Fibroblast of lung (primary cell): ENCODE measurements at regions not wholly inside any gene's neighbourhood (a gene's known extent, or its start where the extent isn't known, plus 50 kb on each side); places are given as distances from the start of the nearest gene placed in this dataset.

Experiments used
- DNase-seq, 2 donors: peaks; one replicate each; pipeline versions ENCODE4 v3.0.0 to v3.0.0-alpha.2; 2010; ENCODE audit warnings: low read depth in 2 of 2
- H2AFZ ChIP-seq: 2 replicates; pipeline ENCODE4 v1.5.1; 2012; ENCODE audit warnings: low read length, control low read depth, inconsistent platforms
- H3K27ac ChIP-seq: 2 replicates; pipeline ENCODE4 v1.5.1; 2011; ENCODE audit warnings: low read length, control low read depth; ENCODE audit not compliant: insufficient read depth
- H3K27me3 ChIP-seq: 2 replicates; pipeline ENCODE4 v1.5.1; 2011; ENCODE audit warnings: mild to moderate bottlenecking, low read length; ENCODE audit not compliant: control insufficient read depth, insufficient read depth
- H3K36me3 ChIP-seq: 2 replicates; pipeline ENCODE4 v1.5.1; 2011; ENCODE audit warnings: low read length; ENCODE audit not compliant: control insufficient read depth, insufficient read depth
- H3K4me1 ChIP-seq: 2 replicates; pipeline ENCODE4 v1.5.1; 2011; ENCODE audit warnings: low read length; ENCODE audit not compliant: control insufficient read depth, insufficient read depth; ENCODE audit errors: extremely low read depth
- H3K4me2 ChIP-seq: 2 replicates; pipeline ENCODE4 v1.5.1; 2011; ENCODE audit warnings: low read length, control low read depth; ENCODE audit not compliant: insufficient read depth; ENCODE audit errors: extremely low read depth
- H3K4me3 ChIP-seq, 4 experiments: fragments of 200-600 bp in 1 of 4; sonication (generic) in 1 of 4; replicated peaks in 1 of 4; 2 replicates each; pipeline ENCODE4 v1.5.1; 2011 to 2016; ENCODE audit warnings: low read length in 4 of 4, low read depth in 3 of 4, mild to moderate bottlenecking in 3 of 4, control low read depth in 2 of 4, inconsistent platforms in 1 of 4, mixed read lengths in 1 of 4; ENCODE audit not compliant: insufficient read depth in 1 of 4; ENCODE audit errors: control extremely low read depth in 1 of 4
- H3K79me2 ChIP-seq: 2 replicates; pipeline ENCODE4 v1.5.1; 2012; ENCODE audit warnings: mild to moderate bottlenecking, low read length, inconsistent platforms; ENCODE audit not compliant: control insufficient read depth, insufficient read depth
- H3K9ac ChIP-seq: 2 replicates; pipeline ENCODE4 v1.5.1; 2011; ENCODE audit warnings: mild to moderate bottlenecking, low read length, control low read depth; ENCODE audit not compliant: insufficient read depth
- H3K9me3 ChIP-seq: 2 replicates; pipeline ENCODE4 v1.5.1; 2012; ENCODE audit warnings: low read depth, low read length; ENCODE audit not compliant: control insufficient read depth, insufficient read depth
- H4K20me1 ChIP-seq: 2 replicates; pipeline ENCODE4 v1.5.1; 2011; ENCODE audit warnings: low read length; ENCODE audit not compliant: control insufficient read depth, insufficient read depth; ENCODE audit errors: extremely low read depth
- EZH2 ChIP-seq: IDR thresholded peaks from 2 replicates; pipeline ENCODE4 v1.5.1; 2012; ENCODE audit warnings: low read length, control low read depth, mild to moderate bottlenecking; ENCODE audit errors: missing control alignments
- TF ChIP-seq, protein P1 (sequence below), 2 donors: IDR thresholded peaks in 1 of 2; conservative IDR thresholded peaks in 1 of 2; 1 replicate in 1 of 2; 2 replicates in 1 of 2; pipeline ENCODE4 v1.5.1; 2011 to 2012; ENCODE audit warnings: low read length in 2 of 2, control low read depth in 1 of 2, inconsistent platforms in 1 of 2, low read depth in 1 of 2, mild to moderate bottlenecking in 1 of 2

DNA sequence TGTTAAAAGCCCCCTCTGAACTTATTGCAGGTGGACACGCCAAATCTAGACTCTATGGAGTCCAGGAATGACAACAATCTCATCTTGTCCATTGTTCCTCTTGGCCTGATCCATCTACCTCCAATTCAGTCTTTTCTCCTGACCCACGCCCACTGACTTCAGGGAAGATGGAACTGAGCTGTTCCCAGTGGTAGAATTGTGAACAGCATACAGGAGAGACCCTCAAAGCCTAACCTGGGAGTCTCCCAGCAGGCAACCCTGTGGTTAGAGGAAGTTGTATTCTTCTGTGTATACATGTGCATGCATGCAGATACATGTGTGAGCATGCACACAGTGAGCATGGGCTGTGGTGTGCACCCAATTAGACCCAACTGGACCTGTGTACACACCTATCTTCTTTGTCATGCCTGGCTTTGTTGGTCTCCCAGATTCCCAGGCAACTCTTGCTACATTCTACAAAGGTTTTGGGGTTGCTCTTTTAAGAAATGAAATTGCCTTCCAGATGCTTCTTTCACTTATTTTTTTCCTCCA is 286.0 kb downstream of the ZSWIM6 start:
- Histone ChIP-seq H3K27me3 (peaks cover 7% of the 10 kb centered on the region), H3K4me1 (no peaks in the 10 kb centered on the region)

DNA sequence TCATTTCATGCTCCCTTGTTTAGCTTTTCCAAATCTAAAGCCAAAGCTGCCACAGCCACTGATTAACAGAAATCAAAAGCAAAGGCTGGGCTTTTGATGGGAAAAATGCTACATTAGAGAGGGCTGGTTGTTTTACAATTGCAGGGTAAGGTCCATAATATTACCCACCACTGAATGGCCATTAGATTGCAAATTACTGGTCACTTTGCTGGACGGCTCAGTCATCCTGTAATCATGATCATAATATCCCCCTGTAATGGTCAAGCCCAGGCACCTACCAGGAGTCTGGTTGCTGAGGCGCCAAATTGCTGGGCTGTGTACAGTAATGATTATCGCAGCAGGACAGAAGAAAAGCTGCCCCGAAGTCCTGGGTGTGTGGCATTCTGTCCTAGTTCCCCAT is 286.5 kb downstream of the ZSWIM6 start:
- Histone ChIP-seq H3K27ac (no peak overlapping the region), H3K4me2 (no peak overlapping the region), H3K4me1 (no peaks in the 10 kb centered on the region), H3K9me3 (no peaks in the 10 kb centered on the region), H4K20me1 (no peaks in the 10 kb centered on the region), H3K4me3 (no peak overlapping the region), H2AFZ (no peak overlapping the region), H3K36me3 (no peaks in the 10 kb centered on the region), H3K27me3 (peaks cover 7% of the 10 kb centered on the region), H3K9ac (no peak overlapping the region), H3K79me2 (no peaks in the 10 kb centered on the region)
- DNase-seq = no peak
- TF ChIP-seq, protein P1, sequence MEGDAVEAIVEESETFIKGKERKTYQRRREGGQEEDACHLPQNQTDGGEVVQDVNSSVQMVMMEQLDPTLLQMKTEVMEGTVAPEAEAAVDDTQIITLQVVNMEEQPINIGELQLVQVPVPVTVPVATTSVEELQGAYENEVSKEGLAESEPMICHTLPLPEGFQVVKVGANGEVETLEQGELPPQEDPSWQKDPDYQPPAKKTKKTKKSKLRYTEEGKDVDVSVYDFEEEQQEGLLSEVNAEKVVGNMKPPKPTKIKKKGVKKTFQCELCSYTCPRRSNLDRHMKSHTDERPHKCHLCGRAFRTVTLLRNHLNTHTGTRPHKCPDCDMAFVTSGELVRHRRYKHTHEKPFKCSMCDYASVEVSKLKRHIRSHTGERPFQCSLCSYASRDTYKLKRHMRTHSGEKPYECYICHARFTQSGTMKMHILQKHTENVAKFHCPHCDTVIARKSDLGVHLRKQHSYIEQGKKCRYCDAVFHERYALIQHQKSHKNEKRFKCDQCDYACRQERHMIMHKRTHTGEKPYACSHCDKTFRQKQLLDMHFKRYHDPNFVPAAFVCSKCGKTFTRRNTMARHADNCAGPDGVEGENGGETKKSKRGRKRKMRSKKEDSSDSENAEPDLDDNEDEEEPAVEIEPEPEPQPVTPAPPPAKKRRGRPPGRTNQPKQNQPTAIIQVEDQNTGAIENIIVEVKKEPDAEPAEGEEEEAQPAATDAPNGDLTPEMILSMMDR (conservative IDR thresholded peaks at IDR 0.05 in 1 of 2, IDR thresholded peaks at IDR 0.05 in 1 of 2; ENCODE audit: low read depth in 1 of 2, low read length in 2 of 2) = no peak
- TF ChIP-seq EZH2 = no peak

More for the DNA sequence above, 286.0 kb downstream of the ZSWIM6 start:
- Histone ChIP-seq H3K4me2 (no peak overlapping the region), H3K36me3 (no peaks in the 10 kb centered on the region), H3K4me3 (no peak overlapping the region), H3K79me2 (no peaks in the 10 kb centered on the region), H4K20me1 (no peaks in the 10 kb centered on the region), H3K9me3 (no peaks in the 10 kb centered on the region), H3K9ac (no peak overlapping the region), H3K27ac (no peak overlapping the region), H2AFZ (no peak overlapping the region)
- no peak for TF ChIP-seq EZH2
- TF ChIP-seq, protein P1 (conservative IDR thresholded peaks at IDR 0.05 in 1 of 2, IDR thresholded peaks at IDR 0.05 in 1 of 2; ENCODE audit: low read depth in 1 of 2, low read length in 2 of 2) = no peak
- no peak for DNase-seq

DNA sequence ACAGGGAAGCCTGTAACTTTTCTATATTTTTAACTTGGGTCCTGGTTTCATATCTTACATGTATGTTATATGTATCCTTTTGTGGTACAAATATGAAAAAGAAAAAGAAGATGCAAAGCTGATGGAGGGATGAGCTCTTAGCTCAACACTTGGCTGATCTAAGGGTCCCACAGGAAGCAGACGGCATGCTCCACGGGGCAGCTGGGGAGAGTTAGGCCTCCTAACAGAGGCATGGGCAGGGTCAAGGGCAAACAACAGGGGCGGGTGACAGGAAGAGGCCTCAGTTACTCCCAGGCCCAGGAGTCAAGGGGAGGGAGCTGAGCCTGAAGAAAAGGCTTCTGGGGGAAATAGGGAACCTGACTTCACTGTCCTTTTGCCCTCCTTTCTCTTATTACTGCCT is 287.2 kb downstream of the ZSWIM6 start:
- no peak overlapping the region for H3K27ac ChIP-seq
- H3K9me3 ChIP-seq = no peaks in the 10 kb centered on the region
- no peak overlapping the region for H2AFZ ChIP-seq
- no peak overlapping the region for H3K4me3 ChIP-seq
- H3K36me3 ChIP-seq = no peaks in the 10 kb centered on the region
- TF ChIP-seq EZH2 = no peak
- TF ChIP-seq, protein P1 (conservative IDR thresholded peaks at IDR 0.05 in 1 of 2, IDR thresholded peaks at IDR 0.05 in 1 of 2; ENCODE audit: low read depth in 1 of 2, low read length in 2 of 2) = no peak
- no peak overlapping the region for H3K4me2 ChIP-seq
- H4K20me1 ChIP-seq = no peaks in the 10 kb centered on the region
- DNase-seq = no peak
- H3K27me3 ChIP-seq = peaks cover 7% of the 10 kb centered on the region
- H3K9ac ChIP-seq = no peak overlapping the region
- H3K4me1 ChIP-seq = no peaks in the 10 kb centered on the region
- H3K79me2 ChIP-seq = no peaks in the 10 kb centered on the region
